ENCODE measurements at regions not wholly inside any gene's neighbourhood (a gene's known extent, or its start where the extent isn't known, plus 50 kb on each side); places are given as distances from the start of the nearest gene placed in this dataset.

DNA sequence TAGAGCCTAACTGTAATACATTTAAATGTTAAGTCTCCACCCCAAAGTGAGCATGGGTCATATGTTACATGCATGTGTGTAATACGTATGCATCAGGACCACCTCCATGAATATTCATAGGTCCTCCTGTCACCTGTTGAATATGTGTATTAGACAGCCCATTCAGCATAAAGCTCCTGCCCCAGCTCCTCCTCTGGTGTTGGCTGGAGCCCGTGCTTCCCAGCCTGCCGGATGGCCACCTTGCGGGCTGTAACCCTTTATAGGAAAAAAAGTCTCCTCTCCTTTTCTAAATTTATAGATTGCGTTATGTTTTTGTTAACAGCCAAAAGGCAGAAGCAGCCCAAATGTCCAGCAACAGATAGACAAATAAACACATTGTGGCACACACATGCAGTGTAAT, 299.5 kb downstream of the MED10 start:
- TF ChIP-seq, protein P1, sequence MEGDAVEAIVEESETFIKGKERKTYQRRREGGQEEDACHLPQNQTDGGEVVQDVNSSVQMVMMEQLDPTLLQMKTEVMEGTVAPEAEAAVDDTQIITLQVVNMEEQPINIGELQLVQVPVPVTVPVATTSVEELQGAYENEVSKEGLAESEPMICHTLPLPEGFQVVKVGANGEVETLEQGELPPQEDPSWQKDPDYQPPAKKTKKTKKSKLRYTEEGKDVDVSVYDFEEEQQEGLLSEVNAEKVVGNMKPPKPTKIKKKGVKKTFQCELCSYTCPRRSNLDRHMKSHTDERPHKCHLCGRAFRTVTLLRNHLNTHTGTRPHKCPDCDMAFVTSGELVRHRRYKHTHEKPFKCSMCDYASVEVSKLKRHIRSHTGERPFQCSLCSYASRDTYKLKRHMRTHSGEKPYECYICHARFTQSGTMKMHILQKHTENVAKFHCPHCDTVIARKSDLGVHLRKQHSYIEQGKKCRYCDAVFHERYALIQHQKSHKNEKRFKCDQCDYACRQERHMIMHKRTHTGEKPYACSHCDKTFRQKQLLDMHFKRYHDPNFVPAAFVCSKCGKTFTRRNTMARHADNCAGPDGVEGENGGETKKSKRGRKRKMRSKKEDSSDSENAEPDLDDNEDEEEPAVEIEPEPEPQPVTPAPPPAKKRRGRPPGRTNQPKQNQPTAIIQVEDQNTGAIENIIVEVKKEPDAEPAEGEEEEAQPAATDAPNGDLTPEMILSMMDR (IDR thresholded peaks at IDR 0.05): no peak
- no peak for TF ChIP-seq POLR2A (IDR thresholded peaks at IDR 0.05)

All from heart left ventricle (tissue), 13 donors.